ENCODE measurements at regions not wholly inside any gene's neighbourhood (a gene's known extent, or its start where the extent isn't known, plus 50 kb on each side); places are given as distances from the start of the nearest gene placed in this dataset.
"Not testable (repeated sequence)": the region's sequence is repeated elsewhere in the genome, so short reads cannot be mapped to it uniquely, and the experiment has no call there.

DNA sequence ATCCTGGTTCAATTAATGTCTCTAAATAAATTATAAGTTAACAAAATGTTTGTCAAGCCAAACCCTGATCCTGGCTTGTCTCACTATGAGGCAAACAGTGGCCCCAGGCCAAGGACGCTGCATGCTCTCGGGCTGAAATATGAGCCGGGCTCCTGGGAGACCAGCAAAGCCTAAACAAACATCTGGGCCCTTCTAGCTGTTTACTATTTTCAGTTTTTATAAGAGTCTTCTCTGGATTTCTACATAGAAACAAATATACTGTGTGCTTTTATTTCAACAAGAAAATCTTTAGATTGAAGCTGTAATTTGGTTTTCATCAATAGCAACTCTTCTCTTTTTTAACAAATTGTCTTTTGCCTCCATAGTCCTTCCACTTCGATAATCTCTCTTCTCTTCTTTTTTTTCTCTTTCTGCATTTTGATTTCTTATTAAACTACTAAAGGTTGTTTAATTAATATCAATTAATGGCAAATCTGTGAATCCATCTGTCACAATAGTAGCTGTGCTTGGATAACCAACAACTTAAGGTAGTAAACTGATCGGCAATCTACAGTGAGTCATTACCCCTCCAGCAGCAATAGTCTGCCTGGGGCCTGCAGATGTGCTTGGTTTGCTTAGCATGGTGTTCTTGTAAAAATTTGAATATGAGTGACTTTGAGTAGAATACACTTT, 83.3 kb upstream of the DNAJC1 start:
- no peak overlapping the region for H3K27ac ChIP-seq (ENCODE audit: low read length)
- H3K4me3 ChIP-seq (ENCODE audit: low read depth in 1 of 2, low read length in 2 of 2) = no peak overlapping the region
- H4K20me1 ChIP-seq (ENCODE audit: insufficient read depth, low read length) = no peaks in the 10 kb centered on the region
- no peaks in the 10 kb centered on the region for H3K9me3 ChIP-seq (ENCODE audit: insufficient read depth, low read length, severe bottlenecking)
- no peak overlapping the region for H2AFZ ChIP-seq (ENCODE audit: low read depth, low read length)
- DNase-seq (no peak), ATAC-seq (ENCODE audit: insufficient read depth, low read depth) (no peak)
- H3K4me2 ChIP-seq (ENCODE audit: insufficient read depth, low read length) = no peak overlapping the region
- H3K9ac ChIP-seq (ENCODE audit: low read depth, low read length) = no peak overlapping the region
- H3K4me1 ChIP-seq (ENCODE audit: insufficient read depth, low read length) = no peaks in the 10 kb centered on the region
- H3K27me3 ChIP-seq (ENCODE audit: insufficient read depth, low read length, poor library complexity) = no peaks in the 10 kb centered on the region
- H3K36me3 ChIP-seq (ENCODE audit: insufficient read depth, low read length) = no peaks in the 10 kb centered on the region
- H3K79me2 ChIP-seq (ENCODE audit: insufficient read depth, low read length) = no peaks in the 10 kb centered on the region
- no peak for TF ChIP-seq EZH2 (IDR thresholded peaks at IDR 0.05; ENCODE audit: borderline replicate concordance, low read depth, low read length, severe bottlenecking)
- TF ChIP-seq, protein P1, sequence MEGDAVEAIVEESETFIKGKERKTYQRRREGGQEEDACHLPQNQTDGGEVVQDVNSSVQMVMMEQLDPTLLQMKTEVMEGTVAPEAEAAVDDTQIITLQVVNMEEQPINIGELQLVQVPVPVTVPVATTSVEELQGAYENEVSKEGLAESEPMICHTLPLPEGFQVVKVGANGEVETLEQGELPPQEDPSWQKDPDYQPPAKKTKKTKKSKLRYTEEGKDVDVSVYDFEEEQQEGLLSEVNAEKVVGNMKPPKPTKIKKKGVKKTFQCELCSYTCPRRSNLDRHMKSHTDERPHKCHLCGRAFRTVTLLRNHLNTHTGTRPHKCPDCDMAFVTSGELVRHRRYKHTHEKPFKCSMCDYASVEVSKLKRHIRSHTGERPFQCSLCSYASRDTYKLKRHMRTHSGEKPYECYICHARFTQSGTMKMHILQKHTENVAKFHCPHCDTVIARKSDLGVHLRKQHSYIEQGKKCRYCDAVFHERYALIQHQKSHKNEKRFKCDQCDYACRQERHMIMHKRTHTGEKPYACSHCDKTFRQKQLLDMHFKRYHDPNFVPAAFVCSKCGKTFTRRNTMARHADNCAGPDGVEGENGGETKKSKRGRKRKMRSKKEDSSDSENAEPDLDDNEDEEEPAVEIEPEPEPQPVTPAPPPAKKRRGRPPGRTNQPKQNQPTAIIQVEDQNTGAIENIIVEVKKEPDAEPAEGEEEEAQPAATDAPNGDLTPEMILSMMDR (IDR thresholded peaks at IDR 0.05; ENCODE audit: borderline replicate concordance, extremely low read depth, low read length, poor library complexity, severe bottlenecking) = no peak

- not testable (repeated sequence) for H3K4me3 ChIP-seq (ENCODE audit: low read depth in 1 of 2, low read length in 2 of 2); H3K4me1 ChIP-seq (ENCODE audit: insufficient read depth, low read length); H3K79me2 ChIP-seq (ENCODE audit: insufficient read depth, low read length); H3K36me3 ChIP-seq (ENCODE audit: insufficient read depth, low read length); DNase-seq; H2AFZ ChIP-seq (ENCODE audit: low read depth, low read length); H3K9ac ChIP-seq (ENCODE audit: low read depth, low read length); ATAC-seq (ENCODE audit: insufficient read depth, low read depth); H3K27ac ChIP-seq (ENCODE audit: low read length); H3K9me3 ChIP-seq (ENCODE audit: insufficient read depth, low read length, severe bottlenecking); H3K4me2 ChIP-seq (ENCODE audit: insufficient read depth, low read length); H4K20me1 ChIP-seq (ENCODE audit: insufficient read depth, low read length); H3K27me3 ChIP-seq (ENCODE audit: insufficient read depth, low read length, poor library complexity)
Measured at GRCh38 chr10:22079921-22080320, 76.4 kb upstream of the DNAJC1 start.

GRCh38 chr10:22071332-22071731, 67.8 kb upstream of the DNAJC1 start:
- no peaks in the 10 kb centered on the region for H3K79me2 ChIP-seq (ENCODE audit: insufficient read depth, low read length)

GRCh38 chr10:22067091-22067490, 63.6 kb upstream of the DNAJC1 start:
- Histone ChIP-seq H3K9me3 (ENCODE audit: insufficient read depth, low read length, severe bottlenecking) (no peaks in the 10 kb centered on the region), H3K4me1 (ENCODE audit: insufficient read depth, low read length) (no peaks in the 10 kb centered on the region), H3K9ac (ENCODE audit: low read depth, low read length) (no peak overlapping the region), H3K79me2 (ENCODE audit: insufficient read depth, low read length) (no peaks in the 10 kb centered on the region), H3K4me3 (ENCODE audit: low read depth in 1 of 2, low read length in 2 of 2) (no peak overlapping the region), H2AFZ (ENCODE audit: low read depth, low read length) (no peak overlapping the region), H4K20me1 (ENCODE audit: insufficient read depth, low read length) (no peaks in the 10 kb centered on the region), H3K27ac (ENCODE audit: low read length) (no peak overlapping the region), H3K36me3 (ENCODE audit: insufficient read depth, low read length) (no peaks in the 10 kb centered on the region), H3K4me2 (ENCODE audit: insufficient read depth, low read length) (no peak overlapping the region), H3K27me3 (ENCODE audit: insufficient read depth, low read length, poor library complexity) (no peaks in the 10 kb centered on the region)
- DNase-seq (no peak), ATAC-seq (ENCODE audit: insufficient read depth, low read depth) (no peak)
- TF ChIP-seq EZH2 (IDR thresholded peaks at IDR 0.05; ENCODE audit: borderline replicate concordance, low read depth, low read length, severe bottlenecking) = no peak
- TF ChIP-seq, protein P1 (IDR thresholded peaks at IDR 0.05; ENCODE audit: borderline replicate concordance, extremely low read depth, low read length, poor library complexity, severe bottlenecking) = no peak

More at GRCh38 chr10:22071332-22071731, 67.8 kb upstream of the DNAJC1 start:
- H3K36me3 ChIP-seq (ENCODE audit: insufficient read depth, low read length) = no peaks in the 10 kb centered on the region
- no peak for DNase-seq
- no peak overlapping the region for H3K27ac ChIP-seq (ENCODE audit: low read length)
- no peak overlapping the region for H3K9ac ChIP-seq (ENCODE audit: low read depth, low read length)
- ATAC-seq (ENCODE audit: insufficient read depth, low read depth) = no peak
- TF ChIP-seq EZH2 (IDR thresholded peaks at IDR 0.05; ENCODE audit: borderline replicate concordance, low read depth, low read length, severe bottlenecking) = no peak
- TF ChIP-seq, protein P1 (IDR thresholded peaks at IDR 0.05; ENCODE audit: borderline replicate concordance, extremely low read depth, low read length, poor library complexity, severe bottlenecking) = no peak
- H3K4me2 ChIP-seq (ENCODE audit: insufficient read depth, low read length) = no peak overlapping the region
- H3K9me3 ChIP-seq (ENCODE audit: insufficient read depth, low read length, severe bottlenecking) = no peaks in the 10 kb centered on the region
- H4K20me1 ChIP-seq (ENCODE audit: insufficient read depth, low read length) = no peaks in the 10 kb centered on the region
- H3K27me3 ChIP-seq (ENCODE audit: insufficient read depth, low read length, poor library complexity) = no peaks in the 10 kb centered on the region
- no peak overlapping the region for H3K4me3 ChIP-seq (ENCODE audit: low read depth in 1 of 2, low read length in 2 of 2)
- no peak overlapping the region for H2AFZ ChIP-seq (ENCODE audit: low read depth, low read length)
- no peaks in the 10 kb centered on the region for H3K4me1 ChIP-seq (ENCODE audit: insufficient read depth, low read length)

GRCh38 chr10:22060984-22061383, 57.5 kb upstream of the DNAJC1 start:
- not testable (repeated sequence) for H2AFZ ChIP-seq (ENCODE audit: low read depth, low read length); ATAC-seq (ENCODE audit: insufficient read depth, low read depth)
- DNase-seq = peak; percentile 30

More at GRCh38 chr10:22060984-22061383, 57.5 kb upstream of the DNAJC1 start:
- H3K4me3 ChIP-seq (ENCODE audit: low read depth in 1 of 2, low read length in 2 of 2); H3K4me2 ChIP-seq (ENCODE audit: insufficient read depth, low read length); H3K9ac ChIP-seq (ENCODE audit: low read depth, low read length); H3K27ac ChIP-seq (ENCODE audit: low read length); H4K20me1 ChIP-seq (ENCODE audit: insufficient read depth, low read length); H3K27me3 ChIP-seq (ENCODE audit: insufficient read depth, low read length, poor library complexity); H3K36me3 ChIP-seq (ENCODE audit: insufficient read depth, low read length); H3K9me3 ChIP-seq (ENCODE audit: insufficient read depth, low read length, severe bottlenecking); H3K79me2 ChIP-seq (ENCODE audit: insufficient read depth, low read length); H3K4me1 ChIP-seq (ENCODE audit: insufficient read depth, low read length): not testable (repeated sequence)
